ENCODE measurements at regions not wholly inside any gene's neighbourhood (a gene's known extent, or its start where the extent isn't known, plus 50 kb on each side); places are given as distances from the start of the nearest gene placed in this dataset.

DNA sequence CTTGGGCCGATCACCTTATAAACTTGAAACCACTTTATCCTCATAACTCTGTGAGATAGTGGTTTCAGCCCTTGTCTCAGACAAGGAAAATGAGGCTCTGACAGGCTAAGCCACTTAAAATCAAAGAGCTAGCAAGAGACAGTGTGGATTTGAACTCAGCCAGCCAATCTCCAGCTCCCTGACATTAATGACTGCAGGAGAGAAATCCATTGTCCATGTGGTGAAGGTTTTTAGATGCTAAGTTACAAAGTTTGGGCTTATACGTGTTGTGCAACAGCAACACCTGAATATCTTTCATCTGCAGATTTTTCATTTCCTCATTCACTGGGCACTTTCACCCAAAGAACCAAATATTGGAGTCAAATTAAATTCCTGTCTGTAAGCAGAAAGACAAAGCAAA is 501.3 kb downstream of the GRIN2A start (continued):
- TF ChIP-seq CHD4 (IDR thresholded peaks at IDR 0.05; ENCODE audit: insufficient read depth, insufficient replicate concordance, low read depth, low read length, poor library complexity, severe bottlenecking) (no peak), POLR2B (IDR thresholded peaks at IDR 0.05; ENCODE audit: low read depth, partially characterized antibody) (no peak), SAFB (IDR thresholded peaks at IDR 0.05; ENCODE audit: borderline replicate concordance, low read depth, low read length) (no peak)
- TF ChIP-seq, protein P1, sequence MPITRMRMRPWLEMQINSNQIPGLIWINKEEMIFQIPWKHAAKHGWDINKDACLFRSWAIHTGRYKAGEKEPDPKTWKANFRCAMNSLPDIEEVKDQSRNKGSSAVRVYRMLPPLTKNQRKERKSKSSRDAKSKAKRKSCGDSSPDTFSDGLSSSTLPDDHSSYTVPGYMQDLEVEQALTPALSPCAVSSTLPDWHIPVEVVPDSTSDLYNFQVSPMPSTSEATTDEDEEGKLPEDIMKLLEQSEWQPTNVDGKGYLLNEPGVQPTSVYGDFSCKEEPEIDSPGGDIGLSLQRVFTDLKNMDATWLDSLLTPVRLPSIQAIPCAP (CRISPR knock-in tag; IDR thresholded peaks at IDR 0.05; ENCODE audit: borderline replicate concordance): no peak
- TF ChIP-seq, protein P2, sequence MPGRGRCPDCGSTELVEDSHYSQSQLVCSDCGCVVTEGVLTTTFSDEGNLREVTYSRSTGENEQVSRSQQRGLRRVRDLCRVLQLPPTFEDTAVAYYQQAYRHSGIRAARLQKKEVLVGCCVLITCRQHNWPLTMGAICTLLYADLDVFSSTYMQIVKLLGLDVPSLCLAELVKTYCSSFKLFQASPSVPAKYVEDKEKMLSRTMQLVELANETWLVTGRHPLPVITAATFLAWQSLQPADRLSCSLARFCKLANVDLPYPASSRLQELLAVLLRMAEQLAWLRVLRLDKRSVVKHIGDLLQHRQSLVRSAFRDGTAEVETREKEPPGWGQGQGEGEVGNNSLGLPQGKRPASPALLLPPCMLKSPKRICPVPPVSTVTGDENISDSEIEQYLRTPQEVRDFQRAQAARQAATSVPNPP (IDR thresholded peaks at IDR 0.05; ENCODE audit: borderline replicate concordance, insufficient read depth, insufficient read length): no peak

DNA sequence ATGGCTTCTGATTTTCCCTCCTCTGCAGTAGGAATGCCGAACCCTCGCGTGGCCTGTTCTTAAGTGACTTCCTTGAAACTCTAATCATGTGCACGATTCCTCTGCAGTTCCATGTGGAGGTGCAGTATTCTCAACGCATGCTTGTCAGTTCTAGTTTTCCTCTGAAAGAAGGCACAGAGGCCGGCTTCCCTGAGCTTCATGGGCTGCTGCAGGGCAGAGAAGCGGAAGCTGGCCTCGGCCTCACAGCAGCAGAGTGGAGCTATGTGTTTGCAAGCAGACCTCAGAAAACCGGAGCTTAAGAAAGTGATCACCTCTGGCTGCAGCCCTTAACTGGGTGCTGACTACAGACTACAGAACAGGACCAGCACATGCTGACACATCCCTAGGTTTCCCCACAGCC is 500.7 kb downstream of the GRIN2A start:
- Histone ChIP-seq H3K4me2 (ENCODE audit: insufficient read depth, low read length) (no peak overlapping the region), H3K4me1 (replicated peaks in 1 of 2; ENCODE audit: control insufficient read depth in 2 of 2, insufficient read depth in 2 of 2, low read length in 2 of 2) (no peaks in the 10 kb centered on the region), H3K9ac (ENCODE audit: insufficient read depth in 1 of 2, low read depth in 2 of 2, low read length in 2 of 2) (no peak overlapping the region), H3K27me3 (ENCODE audit: control insufficient read depth in 2 of 2, insufficient read depth in 2 of 2, low read length in 2 of 2) (peaks cover 0 to 6% of the 10 kb centered on the region in 2 experiments; a peak in 2 of 5 replicates), H3K36me3 (ENCODE audit: control insufficient read depth, insufficient read depth, low read length) (no peaks in the 10 kb centered on the region), H2AFZ (ENCODE audit: low read depth, low read length) (no peak overlapping the region), H3K9me3 (replicated peaks; ENCODE audit: control insufficient read depth, insufficient read depth, low read depth, low read length) (no peaks in the 10 kb centered on the region), H3K79me2 (ENCODE audit: control insufficient read depth, insufficient read depth, low read length) (no peaks in the 10 kb centered on the region), H3K4me3 (no peak overlapping the region), H3K27ac (ENCODE audit: extremely low read depth, low read depth, low read length) (no peak overlapping the region), H3K9me1 (ENCODE audit: control insufficient read depth, insufficient read depth, low read length) (no peaks in the 10 kb centered on the region), H4K20me1 (replicated peaks; ENCODE audit: control insufficient read depth, insufficient read depth, low read length) (no peaks in the 10 kb centered on the region)
- WGBS (ENCODE audit: insufficient coverage, low coverage, missing lambda C conversion rate): 0% methylated on average over 9 of the region's 9 CpGs
- TF ChIP-seq RUNX1 (IDR thresholded peaks at IDR 0.05; ENCODE audit: low read depth): no peak
- TF ChIP-seq, protein P3, sequence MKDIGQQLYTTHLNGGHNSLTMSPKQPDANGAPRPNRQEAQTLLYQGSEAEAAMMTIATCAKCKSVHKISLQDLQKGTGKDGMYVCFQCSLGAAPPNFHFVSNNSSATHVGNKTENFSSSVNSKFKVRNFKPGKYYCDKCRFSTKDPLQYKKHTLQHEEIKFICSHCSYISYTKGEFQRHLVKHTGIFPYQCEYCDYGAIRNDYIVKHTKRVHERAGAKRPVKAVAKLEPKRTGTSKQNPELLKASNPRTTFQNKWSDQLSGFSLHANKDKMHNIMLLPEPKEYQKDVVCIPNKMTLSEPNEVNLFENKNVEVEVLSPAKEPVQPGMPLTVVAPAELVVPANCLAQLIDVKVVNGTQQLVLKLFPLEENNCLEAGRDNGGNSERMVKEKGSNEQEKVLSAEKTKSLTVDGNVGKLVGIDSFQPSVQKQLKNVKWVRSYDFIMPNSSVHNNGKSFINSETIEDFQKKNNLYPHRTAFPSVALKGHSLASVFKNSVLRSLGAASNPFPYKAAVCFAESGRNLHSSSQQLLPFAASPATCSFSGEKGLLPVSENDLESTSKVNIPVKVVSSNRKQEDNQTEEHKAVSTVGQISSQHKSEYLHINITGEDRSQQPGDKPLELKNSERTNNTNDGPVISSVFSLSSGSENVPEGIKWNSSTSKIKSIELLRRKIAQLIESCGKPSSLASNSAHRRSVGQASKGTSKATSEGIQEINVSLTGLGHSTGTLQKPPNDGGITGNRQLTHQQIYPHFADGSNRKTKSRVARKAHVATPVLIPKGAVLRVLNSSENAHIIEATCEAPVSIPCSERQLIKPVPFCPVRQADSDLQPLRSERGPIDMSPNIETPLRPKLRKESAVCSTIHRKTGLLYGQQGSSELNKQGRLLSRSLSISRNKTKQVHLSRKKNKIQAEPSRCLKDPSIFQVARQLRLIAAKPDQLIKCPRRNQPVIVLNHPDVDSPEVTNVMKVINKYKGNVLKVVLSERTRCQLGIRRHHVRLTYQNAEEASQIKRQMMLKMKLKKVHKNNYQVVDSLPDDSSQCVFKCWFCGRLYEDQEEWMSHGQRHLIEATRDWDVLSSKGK (CRISPR knock-in tag; IDR thresholded peaks at IDR 0.05): no peak
- no peak for TF ChIP-seq SRSF9 (IDR thresholded peaks at IDR 0.05; ENCODE audit: borderline replicate concordance, low read depth, low read length)
- TF ChIP-seq, protein P4, sequence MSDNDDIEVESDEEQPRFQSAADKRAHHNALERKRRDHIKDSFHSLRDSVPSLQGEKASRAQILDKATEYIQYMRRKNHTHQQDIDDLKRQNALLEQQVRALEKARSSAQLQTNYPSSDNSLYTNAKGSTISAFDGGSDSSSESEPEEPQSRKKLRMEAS (CRISPR knock-in tag; IDR thresholded peaks at IDR 0.05): no peak
- TF ChIP-seq, protein P5, sequence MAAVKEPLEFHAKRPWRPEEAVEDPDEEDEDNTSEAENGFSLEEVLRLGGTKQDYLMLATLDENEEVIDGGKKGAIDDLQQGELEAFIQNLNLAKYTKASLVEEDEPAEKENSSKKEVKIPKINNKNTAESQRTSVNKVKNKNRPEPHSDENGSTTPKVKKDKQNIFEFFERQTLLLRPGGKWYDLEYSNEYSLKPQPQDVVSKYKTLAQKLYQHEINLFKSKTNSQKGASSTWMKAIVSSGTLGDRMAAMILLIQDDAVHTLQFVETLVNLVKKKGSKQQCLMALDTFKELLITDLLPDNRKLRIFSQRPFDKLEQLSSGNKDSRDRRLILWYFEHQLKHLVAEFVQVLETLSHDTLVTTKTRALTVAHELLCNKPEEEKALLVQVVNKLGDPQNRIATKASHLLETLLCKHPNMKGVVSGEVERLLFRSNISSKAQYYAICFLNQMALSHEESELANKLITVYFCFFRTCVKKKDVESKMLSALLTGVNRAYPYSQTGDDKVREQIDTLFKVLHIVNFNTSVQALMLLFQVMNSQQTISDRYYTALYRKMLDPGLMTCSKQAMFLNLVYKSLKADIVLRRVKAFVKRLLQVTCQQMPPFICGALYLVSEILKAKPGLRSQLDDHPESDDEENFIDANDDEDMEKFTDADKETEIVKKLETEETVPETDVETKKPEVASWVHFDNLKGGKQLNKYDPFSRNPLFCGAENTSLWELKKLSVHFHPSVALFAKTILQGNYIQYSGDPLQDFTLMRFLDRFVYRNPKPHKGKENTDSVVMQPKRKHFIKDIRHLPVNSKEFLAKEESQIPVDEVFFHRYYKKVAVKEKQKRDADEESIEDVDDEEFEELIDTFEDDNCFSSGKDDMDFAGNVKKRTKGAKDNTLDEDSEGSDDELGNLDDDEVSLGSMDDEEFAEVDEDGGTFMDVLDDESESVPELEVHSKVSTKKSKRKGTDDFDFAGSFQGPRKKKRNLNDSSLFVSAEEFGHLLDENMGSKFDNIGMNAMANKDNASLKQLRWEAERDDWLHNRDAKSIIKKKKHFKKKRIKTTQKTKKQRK (IDR thresholded peaks at IDR 0.05; ENCODE audit: borderline replicate concordance, low read depth, low read length): no peak
- TF ChIP-seq HOXB6 (CRISPR knock-in tag; IDR thresholded peaks at IDR 0.05; ENCODE audit: borderline replicate concordance): no peak
- CTCF ChIA-PET (ENCODE audit: low intra/inter-chr PET ratio): no interaction called here
- BruUV-seq (replicated peaks): no TSS peak
- intact Hi-C loops (cut with micrococcal nuclease): no loop called here
- FAIRE-seq (no peak), ATAC-seq (no peak), DNase-seq (ENCODE audit: extremely low read depth in 1 of 4, low spot score in 3 of 4) (no peak)
- in situ Hi-C loops (cut with MboI): no loop called here
- POLR2A ChIA-PET: interaction anchor here (0.6 to 1.0 kb wide), 2 partner anchors 68 to 135 kb away, joined by 3 to 4 read pairs; no protein-coding TSS in a partner anchor
